HG02970 (cell line): ENCODE measurements at regions not wholly inside any gene's neighbourhood (a gene's known extent, or its start where the extent isn't known, plus 50 kb on each side); places are given as distances from the start of the nearest gene placed in this dataset.

Experiments used
- ATAC-seq: cut with Tn5 transposase; IDR thresholded peaks from one replicate; pipeline ENCODE4 v1.9.1; 2021; ENCODE audit warnings: mild to moderate bottlenecking, moderate library complexity, moderate number of reproducible peaks; ENCODE audit not compliant: unreplicated experiment, low FRiP score

DNA sequence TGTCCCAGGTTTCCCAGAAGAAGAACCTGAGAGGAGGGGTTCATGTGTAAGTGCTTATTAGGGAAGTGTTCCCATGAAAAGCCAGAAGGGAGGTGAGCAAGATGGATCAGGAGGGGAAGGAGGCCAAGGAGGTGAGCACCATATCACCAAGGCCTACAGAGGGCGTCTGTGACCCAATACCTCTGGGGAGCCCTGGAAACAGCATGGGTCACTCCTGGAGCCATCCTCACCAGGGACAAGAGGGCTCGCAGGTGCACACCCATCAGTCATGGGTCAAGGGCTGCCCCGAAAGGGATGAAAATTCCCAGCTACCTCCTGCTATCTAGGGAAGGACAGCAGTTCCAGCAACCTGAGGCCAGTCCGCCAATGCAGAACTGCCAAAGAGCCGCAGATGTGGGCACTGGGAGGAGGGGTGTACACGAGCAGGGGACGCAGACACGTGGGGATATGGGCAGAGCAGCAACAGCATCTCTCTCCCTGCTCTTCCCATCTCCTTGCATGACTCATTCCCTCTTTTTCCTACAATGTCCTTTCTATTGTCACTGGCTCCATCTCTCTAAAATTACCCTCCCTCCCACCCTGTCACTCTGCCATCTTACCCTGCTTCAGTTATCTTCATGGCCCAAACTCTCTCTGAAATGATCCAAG lies 167.6 kb upstream of the FSTL4 start:
- ATAC-seq = no peak

DNA sequence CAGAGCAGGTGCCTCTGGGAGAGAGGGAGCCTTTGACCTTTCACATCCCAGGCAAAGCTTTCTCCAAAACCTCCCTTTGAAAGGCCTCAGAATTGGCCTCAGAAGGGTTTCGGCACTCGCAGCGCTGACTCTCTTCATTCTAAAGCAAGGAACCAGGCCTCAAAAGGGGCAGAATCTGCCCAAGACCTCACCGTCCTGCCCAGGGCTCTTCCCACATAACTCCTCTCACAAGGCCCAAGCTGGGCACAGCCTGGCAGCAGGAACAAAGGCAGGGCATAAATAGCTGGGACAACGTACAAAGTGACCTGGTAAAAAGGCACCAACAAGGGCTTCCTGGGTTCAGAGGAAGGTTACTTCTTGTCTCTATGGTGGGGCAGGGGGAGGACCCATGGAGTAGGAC lies 166.3 kb upstream of the FSTL4 start:
- no peak for ATAC-seq

DNA sequence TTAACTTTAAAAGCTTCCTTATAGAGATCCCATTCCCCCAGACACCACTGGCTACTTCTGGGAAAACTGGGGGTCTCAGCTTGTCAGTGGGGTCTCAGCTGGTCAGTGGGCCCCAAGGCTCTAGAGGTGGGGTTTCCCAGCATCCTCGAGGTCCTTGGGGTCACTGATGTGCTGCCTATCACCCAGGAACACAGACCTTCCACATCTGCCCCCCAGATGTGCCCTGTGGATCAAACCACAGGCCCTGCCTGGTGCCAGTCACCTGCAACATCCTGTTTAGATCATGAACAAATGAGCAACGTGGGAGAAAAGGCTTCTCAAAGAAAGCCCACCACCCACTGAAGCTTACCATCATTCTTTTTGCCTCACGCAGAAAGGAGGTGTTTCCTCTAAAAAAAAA lies 165.6 kb upstream of the FSTL4 start:
- no peak for ATAC-seq

DNA sequence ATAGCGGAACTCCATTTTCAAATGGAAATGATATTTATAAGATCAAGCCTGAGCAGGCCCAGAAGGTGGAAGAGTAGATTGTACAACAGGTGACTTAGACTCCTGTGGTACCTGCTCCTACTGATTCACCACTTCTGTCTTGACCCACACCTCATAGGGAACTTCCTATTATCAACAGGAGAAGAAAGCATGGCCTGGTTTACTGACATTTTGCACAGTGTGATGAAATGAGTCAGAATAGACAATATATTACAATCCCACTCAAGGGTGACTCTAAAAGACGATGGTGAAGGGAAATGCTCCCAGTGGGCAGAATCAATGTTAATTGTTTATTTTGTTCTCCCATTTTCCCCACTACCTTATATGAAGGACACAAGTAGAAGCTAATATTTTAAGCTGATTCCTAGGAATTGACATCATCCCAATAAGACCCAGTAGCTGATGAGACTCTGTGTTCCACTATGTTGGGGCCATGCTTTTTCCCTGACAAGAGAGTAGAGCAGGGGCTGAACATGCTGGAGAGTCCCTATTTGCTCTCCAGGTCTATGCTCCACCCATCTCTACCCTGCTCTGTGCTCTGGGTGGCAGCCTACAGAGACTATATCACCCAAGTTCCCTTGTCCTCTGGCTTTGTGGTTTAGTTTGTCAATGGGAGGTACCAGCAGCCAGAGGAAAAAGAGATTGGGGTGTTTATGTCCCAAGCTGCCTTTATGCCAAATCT lies 163.4 kb upstream of the FSTL4 start:
- no peak for ATAC-seq

DNA sequence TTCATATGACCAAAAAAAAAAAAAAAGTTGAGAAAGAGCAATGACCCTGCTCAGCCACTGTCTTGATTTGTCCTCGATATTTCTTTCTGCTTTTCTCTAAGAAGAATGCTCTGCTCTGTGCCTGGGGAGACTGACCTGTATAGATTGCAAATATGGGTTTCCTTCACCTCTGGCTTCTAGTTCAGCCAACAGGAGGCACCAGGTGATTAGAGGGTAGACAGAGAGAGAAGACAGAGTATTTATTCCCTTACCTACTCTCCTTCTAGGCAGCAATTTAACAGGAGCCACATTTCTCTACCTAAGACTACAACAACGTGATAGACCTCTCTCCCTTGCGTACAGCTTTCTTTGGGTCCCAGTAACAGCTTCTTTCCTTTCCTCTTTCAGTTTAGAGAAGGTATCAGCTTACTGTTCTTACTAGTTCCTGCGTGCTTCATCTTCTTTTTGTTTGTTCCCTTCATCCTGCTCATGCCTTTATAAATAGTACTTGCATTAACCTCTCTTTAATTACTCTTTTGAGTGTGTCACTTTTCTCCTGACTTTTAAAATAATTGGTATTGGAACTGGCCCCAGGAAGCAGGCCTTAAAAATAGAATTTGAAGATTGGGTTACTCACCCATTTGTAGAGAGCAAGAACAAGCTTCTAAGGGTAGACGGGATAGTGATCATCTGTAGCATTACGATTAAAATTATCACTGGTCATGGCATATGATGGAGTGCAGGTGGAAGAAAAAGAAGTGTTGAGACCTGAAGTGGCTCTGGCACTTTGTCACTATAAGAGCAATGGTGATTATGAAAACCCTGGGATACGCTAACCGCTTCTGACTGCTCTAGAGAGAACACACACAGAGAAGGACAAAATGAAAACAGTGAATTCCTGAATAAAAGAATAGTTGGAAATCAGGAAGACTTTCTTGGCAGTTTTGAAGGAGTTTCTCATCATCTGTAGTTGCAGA lies 161.2 kb upstream of the FSTL4 start:
- ATAC-seq = no peak

DNA sequence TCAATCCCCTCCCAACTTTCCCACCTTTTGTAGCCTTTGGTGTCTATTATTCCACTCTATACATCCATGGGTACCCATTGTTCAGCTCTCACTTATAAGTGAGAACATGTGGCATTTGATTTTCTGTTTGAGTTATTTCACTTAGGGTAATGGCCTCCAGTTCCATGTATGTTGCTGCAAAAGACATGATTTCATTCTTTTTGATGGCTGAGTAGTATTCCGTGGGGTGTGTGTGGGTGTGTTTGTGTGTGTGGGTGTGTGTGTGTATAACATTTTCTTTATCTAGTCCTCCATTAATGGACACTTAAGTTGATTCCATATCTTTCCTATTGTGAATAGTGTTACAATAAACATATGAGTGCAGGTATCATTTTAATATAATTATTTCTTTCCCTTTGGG lies 157.5 kb upstream of the FSTL4 start:
- ATAC-seq = no peak

DNA sequence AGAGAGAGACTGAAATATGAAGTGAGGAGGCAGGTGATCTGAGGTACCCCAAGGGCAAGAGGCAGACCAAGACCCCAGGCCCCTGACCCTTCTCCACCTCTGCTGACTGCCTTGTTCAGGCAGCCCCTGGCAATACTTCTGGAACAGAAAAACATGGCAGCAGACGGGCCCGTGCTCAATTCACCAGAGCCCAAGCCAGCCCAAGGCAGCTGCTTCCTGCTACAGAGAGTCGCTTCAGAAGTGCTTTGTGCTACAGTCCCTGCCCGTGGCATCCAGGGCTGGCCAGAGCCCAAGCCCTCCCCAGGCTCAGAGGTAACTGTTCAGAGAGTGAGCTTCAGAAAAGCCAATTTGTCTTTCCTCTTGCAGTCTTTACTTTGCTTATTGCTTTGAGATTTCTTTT lies 151.4 kb upstream of the FSTL4 start:
- ATAC-seq = no peak

DNA sequence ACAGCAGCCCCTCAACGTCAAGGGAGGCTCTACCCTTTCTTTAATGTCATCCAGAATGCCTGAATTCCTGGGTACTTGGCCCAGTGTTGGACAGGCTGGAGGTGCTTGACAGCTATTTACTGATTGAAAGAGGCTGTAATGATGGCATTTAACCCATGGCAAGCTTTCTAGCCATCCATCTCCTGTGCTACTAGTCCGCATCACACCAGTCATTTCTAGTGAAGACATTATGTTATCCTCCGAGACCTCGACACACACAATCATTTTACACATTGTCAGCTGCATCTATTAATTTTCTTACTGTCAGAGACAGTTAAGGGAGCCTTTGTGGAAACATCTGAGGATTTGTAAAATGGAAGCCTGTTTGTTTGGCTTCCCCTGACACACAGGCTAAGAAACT lies 149.3 kb upstream of the FSTL4 start:
- no peak for ATAC-seq

DNA sequence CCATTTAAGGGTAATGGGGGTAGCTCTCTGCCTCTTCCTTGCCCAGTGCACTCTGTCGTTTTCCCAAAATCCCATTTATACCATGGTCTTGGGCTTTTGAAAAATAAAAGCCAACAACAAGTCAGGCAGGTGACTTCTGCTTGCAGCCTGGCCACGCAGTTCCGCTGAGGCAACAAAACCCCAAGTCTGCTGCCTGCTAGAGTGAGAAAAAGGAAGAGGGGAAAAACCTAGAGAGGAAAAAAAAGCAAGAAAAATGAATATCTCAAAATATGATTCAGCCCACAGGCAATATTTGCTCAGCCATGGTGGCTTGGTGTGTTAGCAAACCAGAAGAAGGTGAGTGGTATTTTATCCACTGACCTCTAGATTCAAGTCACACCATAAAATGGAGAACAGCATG lies 148.2 kb upstream of the FSTL4 start:
- ATAC-seq = no peak

DNA sequence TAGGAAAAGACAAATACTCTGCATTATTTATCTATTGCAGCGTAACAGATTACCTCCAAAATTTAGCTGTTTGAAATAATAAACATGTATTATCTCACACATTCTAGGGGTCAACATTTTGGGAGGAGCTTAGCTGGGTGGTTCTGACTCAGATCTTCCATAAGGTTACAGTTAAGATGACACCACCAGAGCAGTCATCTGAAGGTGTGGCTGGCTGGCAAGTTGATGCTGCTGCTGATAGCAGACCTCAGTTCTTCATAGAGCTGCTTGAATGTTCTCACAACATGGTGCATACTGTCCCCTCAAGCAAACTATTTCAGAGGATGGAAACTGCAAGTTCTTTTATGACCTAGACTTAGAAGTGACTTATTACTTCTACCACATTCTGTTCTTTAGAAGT lies 146.3 kb upstream of the FSTL4 start:
- ATAC-seq = no peak

DNA sequence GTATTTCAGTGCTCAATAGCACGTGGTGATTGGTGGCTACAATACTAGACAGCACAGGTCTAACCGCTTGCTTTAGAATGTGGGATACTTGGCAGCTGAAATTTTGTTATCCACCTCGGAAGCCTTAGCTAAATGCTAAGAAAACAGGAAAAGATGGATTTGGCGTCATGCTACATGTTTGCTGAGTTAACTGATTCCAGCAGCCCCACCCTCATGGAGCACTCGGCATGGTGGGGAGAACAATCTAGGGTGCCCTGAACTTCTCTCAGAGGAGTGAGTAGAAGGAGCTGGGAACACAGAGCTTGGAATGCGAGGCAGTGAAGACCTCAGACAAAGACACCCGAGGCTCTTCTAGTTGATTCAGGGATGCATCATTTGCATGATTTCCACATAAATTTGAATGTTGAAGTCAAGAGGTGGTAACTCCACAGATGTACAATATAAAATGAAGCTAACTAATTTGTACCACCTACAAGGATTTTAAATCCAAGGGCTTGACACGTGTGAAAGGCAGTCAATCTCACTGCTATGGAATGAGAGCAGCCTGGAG lies 145.1 kb upstream of the FSTL4 start:
- ATAC-seq = no peak

DNA sequence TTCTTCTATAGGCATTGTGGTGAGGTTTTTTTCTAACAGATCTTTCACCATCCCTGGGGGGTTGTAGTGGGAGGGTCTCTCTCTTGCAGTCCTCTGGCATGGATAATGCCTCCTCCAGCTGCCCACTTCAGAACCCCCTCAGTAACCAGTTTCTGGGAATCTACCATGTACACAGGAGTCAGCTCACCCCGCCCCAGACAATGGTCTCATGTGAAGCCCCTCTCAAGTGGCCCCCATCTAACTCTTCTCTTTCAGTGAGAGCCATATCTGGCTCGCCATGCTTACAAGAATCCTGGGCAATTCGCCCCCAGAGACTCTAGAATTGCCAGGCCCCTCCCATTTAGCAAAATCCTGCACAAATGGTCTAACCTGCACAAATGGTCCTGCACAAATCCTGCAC lies 144.4 kb upstream of the FSTL4 start:
- no peak for ATAC-seq

DNA sequence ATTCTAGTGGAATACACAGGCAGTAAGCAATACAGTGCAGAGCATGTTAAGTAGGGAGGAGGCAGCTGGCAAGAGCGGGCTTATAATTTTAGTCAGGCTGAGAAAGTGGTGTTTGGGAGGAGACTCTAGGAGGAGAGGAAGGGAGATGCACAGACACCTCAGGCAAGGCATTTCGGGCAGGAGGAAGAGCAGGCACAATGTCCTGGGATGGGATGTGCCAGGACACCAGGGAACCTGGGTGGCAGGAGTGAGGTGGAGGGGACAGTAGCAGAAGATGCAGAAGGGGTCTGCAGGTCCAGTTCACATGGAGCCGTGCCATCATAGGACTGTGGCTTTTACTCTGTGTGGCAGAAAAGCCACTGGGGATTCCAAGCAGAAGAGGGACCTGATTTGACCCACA lies 143.7 kb upstream of the FSTL4 start:
- no peak for ATAC-seq

DNA sequence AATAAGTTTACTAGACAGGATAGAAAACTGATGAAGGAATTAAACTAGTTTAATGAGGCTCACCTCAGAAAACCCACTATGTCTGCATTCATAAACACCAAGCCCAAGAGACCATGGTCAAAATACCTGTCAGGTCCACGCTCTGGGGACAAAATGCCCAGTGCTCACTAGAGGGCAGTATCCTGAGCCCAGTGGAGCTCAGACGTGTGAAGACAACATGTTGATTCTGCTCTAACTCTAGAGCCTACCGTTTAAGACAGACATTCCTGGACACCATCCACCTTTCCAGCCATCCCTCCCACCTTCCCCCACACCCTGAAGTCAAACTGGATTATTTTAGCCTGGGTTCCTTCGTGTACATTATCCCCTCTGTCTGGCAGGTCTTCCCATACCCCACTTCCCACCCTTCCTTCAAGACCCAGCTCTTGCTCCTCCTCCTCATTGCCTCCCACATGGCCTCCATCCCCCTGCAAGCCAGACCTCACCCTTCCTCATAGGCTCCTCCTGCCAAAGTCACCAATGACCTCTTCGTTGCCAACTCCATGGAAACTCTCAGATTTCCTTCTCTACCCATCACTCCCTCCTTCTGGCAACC lies 142.3 kb upstream of the FSTL4 start:
- ATAC-seq = no peak

DNA sequence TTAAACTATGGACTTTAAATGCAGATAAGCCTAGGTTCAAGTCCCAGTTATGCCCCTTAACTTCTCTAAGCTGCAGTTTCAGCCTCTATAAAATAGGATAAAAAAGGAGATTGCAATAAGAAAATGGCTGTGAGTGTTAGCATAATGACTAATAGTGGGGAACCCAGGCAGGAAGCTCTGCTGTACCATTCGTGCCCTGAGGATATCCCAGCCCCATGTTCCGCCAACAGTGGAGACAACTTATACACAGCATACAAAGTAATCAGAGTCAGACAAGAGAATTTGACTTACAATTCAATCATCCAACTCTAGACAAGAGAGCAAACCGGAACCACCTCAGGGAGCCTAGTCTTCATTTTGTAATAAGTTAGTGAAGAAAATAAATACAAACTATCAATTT lies 141.5 kb upstream of the FSTL4 start:
- no peak for ATAC-seq

DNA sequence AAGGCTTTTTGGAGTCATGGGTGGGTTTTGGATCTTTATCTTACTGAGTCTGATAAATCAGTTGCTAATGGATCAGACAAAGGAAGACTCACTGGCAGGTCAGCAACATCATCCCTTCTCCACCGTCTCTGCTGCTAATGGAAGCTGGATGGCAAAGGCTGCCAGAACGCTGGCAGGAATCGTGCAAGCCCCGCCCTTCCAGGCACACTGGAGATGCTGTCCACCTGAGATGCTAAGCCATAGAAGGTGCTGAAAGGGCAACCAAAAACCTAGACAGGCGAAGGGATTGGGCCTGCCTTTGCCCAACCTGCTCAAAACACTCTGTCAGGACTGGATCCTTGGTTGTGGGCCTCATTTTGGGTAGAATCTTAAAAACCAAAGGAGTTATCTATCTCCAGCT lies 139.5 kb upstream of the FSTL4 start:
- ATAC-seq = no peak

DNA sequence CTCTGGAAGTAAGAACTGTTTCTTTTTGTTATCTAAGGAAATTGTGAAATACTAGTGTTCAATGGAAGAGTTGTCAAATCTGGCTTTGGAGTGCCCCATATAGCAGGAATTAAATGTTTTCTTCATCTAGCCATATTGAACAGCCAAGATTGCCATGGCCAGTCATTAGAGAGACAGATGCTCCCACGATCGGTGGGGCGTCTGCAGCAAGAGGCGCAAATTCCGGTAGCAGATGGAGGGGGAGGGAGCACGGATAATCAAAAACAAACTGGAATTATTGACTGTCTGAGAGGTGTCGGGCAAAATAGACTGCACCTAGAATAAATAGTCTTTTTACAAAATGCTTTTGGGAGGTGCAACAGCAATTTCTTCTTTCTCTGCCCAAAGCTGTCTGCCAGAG lies 139.1 kb upstream of the FSTL4 start:
- no peak for ATAC-seq

DNA sequence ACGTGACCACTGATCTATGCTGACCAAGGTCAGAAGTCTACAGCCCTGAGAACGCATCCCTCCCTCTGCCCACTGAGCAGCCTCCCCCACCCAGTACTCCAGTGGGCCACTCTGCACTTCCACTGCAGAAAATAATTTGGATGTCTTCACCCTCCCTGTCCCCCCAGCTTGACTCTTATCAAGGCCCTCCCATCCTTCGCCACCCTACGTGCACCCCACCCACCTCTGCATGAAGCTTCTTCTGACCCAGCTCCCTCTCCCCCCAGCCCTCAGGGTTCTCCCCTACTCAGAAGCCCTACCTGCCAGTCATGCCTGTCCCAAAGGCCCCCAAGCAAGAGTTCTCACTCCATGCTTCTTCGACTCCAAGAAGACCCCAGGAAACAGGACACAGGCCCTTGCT lies 138.5 kb upstream of the FSTL4 start:
- ATAC-seq = no peak

DNA sequence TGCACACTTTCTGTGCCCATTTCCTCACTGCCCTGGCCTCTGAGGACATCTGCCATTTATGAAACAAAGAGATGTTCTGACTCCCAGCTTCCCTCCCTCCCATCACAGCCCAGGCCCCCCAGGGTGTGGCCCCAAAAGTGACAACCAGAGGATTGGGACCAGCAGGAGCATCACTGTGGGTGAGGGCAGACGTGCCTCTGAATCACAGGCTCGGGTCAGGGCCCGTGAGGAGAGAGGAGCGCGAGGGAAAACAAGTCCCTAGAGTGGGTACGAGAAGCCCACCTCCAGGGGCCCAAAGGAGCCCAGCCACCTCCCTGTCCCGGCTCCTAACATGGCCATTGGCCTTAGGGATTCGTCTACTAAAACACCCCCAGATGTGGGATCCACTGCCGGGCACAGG lies 138.0 kb upstream of the FSTL4 start:
- no peak for ATAC-seq

DNA sequence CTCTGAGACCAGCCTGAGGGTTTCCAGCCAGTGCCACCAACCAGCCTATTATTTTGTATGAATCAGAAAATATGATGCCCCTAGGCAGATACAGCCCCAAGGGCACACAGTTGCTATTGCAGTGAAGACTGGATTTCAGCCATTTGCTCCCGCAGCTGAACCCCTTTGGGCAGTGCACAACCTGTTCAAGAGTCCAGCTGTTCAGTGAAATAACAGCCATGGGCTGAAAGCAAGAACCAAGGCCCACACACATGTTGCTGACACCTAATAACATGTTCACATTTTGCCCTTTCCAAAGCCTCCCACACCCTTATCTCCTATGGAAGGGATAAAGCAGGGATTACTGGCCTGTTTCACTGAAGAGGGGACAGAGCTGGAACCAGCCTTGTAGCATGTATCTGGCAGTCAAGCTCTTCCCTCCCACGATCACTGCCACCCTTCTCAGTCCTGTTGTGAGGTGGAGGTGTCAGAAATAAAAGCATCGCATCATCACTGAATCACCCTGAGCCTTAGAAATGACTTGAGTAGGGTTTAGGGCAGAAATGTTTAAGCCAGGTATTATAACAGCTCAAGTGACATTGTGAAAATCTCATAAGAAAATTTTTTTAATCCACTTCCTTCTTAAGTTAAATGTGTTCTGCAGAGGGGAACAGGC lies 137.1 kb upstream of the FSTL4 start:
- ATAC-seq = no peak
